PFSK-1 (cell line): ENCODE measurements at regions not wholly inside any gene's neighbourhood (a gene's known extent, or its start where the extent isn't known, plus 50 kb on each side); places are given as distances from the start of the nearest gene placed in this dataset.

Source experiments
- FOXP2 ChIP-seq: optimal IDR thresholded peaks from 2 replicates; pipeline ENCODE3; 2011; ENCODE audit warnings: borderline replicate concordance, control low read depth, inconsistent platforms; ENCODE audit not compliant: insufficient read depth; ENCODE audit errors: extremely low read length, extremely low read depth
- POLR2AphosphoS5 ChIP-seq: IDR thresholded peaks from 2 replicates; pipeline ENCODE4 v1.6.1; 2012; ENCODE audit warnings: low read depth, mild to moderate bottlenecking, control low read depth, low read length, moderate library complexity
- SIN3A ChIP-seq: IDR thresholded peaks from 2 replicates; pipeline ENCODE4 v1.6.1; 2012; ENCODE audit warnings: mild to moderate bottlenecking, low read length, moderate library complexity, borderline replicate concordance; ENCODE audit not compliant: insufficient read depth
- TAF1 ChIP-seq: IDR thresholded peaks from 2 replicates; pipeline ENCODE4 v1.6.1; 2012; ENCODE audit warnings: low read length, control low read depth, borderline replicate concordance; ENCODE audit not compliant: insufficient read depth
- TF ChIP-seq, protein P1 (sequence below), 2 experiments: IDR thresholded peaks; 2 replicates each; pipeline versions ENCODE4 v1.6.1 to v1.8.0; 2011 to 2012; ENCODE audit warnings: low read depth in 2 of 2, low read length in 2 of 2, control low read depth in 1 of 2, inconsistent platforms in 1 of 2, mild to moderate bottlenecking in 1 of 2, moderate library complexity in 1 of 2; ENCODE audit not compliant: insufficient read depth in 1 of 2

DNA sequence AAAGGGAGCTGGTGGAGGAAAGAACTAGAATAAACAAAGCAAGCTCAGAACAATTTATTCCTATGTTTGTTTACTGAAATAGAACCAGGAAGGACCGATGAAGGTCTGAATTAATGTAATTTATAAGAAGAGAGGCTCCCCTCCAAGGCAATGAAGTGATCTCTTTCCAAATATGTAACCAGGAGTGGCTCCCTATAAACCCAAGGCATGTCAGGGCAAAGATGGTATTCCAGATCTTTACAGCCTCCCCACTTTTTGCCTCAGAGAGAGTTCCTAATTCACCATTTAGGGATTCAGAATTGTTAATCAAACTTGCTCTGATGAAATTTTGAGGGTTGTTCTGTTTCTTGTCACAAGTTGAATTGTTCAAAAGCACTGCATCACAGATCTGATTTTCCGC is 88.8 kb downstream of the HDGFL1 start:
- TF ChIP-seq POLR2AphosphoS5 = no peak
- TF ChIP-seq, protein P1, sequence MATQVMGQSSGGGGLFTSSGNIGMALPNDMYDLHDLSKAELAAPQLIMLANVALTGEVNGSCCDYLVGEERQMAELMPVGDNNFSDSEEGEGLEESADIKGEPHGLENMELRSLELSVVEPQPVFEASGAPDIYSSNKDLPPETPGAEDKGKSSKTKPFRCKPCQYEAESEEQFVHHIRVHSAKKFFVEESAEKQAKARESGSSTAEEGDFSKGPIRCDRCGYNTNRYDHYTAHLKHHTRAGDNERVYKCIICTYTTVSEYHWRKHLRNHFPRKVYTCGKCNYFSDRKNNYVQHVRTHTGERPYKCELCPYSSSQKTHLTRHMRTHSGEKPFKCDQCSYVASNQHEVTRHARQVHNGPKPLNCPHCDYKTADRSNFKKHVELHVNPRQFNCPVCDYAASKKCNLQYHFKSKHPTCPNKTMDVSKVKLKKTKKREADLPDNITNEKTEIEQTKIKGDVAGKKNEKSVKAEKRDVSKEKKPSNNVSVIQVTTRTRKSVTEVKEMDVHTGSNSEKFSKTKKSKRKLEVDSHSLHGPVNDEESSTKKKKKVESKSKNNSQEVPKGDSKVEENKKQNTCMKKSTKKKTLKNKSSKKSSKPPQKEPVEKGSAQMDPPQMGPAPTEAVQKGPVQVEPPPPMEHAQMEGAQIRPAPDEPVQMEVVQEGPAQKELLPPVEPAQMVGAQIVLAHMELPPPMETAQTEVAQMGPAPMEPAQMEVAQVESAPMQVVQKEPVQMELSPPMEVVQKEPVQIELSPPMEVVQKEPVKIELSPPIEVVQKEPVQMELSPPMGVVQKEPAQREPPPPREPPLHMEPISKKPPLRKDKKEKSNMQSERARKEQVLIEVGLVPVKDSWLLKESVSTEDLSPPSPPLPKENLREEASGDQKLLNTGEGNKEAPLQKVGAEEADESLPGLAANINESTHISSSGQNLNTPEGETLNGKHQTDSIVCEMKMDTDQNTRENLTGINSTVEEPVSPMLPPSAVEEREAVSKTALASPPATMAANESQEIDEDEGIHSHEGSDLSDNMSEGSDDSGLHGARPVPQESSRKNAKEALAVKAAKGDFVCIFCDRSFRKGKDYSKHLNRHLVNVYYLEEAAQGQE (IDR thresholded peaks at IDR 0.05; ENCODE audit: insufficient read depth in 1 of 2, low read depth in 2 of 2, low read length in 2 of 2) = no peak
- no peak for TF ChIP-seq TAF1
- no peak for TF ChIP-seq SIN3A
- no peak for TF ChIP-seq FOXP2
